ENCODE measurements at regions not wholly inside any gene's neighbourhood (a gene's known extent, or its start where the extent isn't known, plus 50 kb on each side); places are given as distances from the start of the nearest gene placed in this dataset.

DNA sequence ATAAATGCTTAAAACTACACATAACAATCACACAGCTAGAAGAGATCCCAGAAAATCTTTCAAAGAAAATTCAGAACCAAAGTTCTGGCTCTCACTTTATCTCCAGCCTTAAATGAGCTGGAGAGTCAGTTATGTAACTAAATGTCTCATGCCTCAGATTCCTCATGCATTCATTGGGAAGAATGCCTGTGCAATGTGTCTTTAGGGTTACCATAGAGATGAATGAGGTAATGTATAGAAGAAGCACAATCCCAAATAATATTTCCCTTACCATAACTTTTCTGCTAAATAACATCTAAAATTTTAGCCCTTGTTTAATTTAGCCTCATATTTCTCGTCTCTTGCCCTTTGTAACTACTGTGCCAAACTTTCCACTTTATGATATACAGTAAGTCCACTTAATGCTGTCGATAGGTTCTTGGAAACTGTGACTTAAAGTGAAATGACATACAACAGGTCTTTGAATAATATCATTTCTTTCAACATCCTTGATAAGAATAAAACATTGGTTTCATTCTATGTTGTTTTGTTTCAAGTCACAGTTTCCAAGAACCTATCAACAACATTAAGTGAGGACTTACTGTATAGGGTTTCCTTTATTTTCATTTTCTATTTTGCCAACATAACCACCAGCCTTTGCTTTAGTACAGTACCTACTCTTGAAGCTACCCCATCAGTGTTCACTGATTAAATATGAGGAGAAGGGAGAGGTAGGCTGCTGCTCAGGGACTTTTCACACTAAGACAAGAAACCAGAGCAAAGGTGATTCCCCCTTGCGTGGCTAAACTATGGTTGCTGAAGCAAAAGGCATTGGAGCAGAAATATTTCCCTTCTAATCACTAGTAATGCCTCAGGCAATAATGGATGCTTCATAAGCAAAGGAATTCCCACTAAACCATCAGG, 295.7 kb upstream of the PTGER4 start:
- no peaks in the 10 kb centered on the region for H3K36me3 ChIP-seq (ENCODE audit: control insufficient read depth, insufficient read depth, low read length)
- DNase-seq (ENCODE audit: extremely low read depth, insufficient read length): no peak
- TF ChIP-seq, protein P1, sequence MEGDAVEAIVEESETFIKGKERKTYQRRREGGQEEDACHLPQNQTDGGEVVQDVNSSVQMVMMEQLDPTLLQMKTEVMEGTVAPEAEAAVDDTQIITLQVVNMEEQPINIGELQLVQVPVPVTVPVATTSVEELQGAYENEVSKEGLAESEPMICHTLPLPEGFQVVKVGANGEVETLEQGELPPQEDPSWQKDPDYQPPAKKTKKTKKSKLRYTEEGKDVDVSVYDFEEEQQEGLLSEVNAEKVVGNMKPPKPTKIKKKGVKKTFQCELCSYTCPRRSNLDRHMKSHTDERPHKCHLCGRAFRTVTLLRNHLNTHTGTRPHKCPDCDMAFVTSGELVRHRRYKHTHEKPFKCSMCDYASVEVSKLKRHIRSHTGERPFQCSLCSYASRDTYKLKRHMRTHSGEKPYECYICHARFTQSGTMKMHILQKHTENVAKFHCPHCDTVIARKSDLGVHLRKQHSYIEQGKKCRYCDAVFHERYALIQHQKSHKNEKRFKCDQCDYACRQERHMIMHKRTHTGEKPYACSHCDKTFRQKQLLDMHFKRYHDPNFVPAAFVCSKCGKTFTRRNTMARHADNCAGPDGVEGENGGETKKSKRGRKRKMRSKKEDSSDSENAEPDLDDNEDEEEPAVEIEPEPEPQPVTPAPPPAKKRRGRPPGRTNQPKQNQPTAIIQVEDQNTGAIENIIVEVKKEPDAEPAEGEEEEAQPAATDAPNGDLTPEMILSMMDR (IDR thresholded peaks at IDR 0.05; ENCODE audit: insufficient read depth, low read length, poor library complexity, severe bottlenecking): no peak
- H3K4me3 ChIP-seq (replicated peaks; ENCODE audit: low read depth, low read length): no peak overlapping the region
- H3K27me3 ChIP-seq (replicated peaks; ENCODE audit: control insufficient read depth, insufficient read depth, low read length): no peaks in the 10 kb centered on the region

DNA sequence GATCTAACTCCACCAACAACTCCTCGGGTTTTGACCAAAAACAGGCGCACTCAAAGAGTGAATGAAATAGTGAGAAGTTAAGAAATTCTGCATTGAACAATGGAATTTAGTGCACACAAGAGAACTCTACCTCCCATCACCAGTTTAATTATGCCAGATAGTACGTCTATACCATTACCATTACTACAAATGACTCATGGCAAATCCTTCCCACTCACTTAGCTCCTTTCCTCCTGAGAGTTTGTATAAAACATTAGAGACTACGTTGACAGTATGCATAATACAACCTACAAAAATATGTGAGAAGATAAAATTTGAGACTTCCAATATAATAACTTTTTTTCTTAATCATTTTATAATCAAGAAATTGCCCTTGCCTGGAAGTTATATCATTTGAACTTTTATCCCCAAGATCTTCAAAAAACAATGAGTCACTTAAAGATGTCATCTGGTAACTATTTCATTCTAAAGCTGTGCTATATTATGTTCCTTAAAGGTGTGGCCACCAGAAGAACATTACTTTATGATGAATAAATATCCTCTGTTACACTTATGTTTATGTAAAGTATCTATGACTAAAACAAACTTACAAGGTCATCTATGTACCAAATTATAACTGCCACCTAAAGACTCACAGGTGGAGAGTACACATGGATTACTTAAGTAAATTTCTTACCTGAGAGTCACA, 297.9 kb upstream of the PTGER4 start:
- TF ChIP-seq, protein P1 (IDR thresholded peaks at IDR 0.05; ENCODE audit: insufficient read depth, low read length, poor library complexity, severe bottlenecking): no peak
- Histone ChIP-seq H3K36me3 (ENCODE audit: control insufficient read depth, insufficient read depth, low read length) (no peaks in the 10 kb centered on the region), H3K4me3 (replicated peaks; ENCODE audit: low read depth, low read length) (no peak overlapping the region), H3K27me3 (replicated peaks; ENCODE audit: control insufficient read depth, insufficient read depth, low read length) (no peaks in the 10 kb centered on the region)
- DNase-seq (ENCODE audit: extremely low read depth, insufficient read length): no peak

DNA sequence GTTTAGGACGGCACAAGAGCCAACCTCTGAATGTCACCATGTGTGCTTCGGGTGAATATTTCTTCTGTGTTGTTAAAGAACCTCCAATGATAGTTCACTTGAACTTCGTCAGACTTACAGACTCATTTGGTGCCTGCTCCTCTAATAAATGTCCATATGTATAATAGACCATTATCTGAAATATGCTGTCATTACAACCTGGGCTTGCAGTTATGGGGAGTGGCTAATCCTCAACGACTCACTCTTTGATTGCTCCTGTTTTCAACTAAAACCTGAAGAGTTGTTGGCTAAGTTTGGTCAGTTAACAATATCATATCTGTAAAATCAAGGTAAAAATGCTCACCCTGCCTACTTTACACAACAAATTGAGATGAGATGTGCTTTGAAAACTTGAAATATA, 298.7 kb upstream of the PTGER4 start:
- no peaks in the 10 kb centered on the region for H3K36me3 ChIP-seq (ENCODE audit: control insufficient read depth, insufficient read depth, low read length)
- no peak overlapping the region for H3K4me3 ChIP-seq (replicated peaks; ENCODE audit: low read depth, low read length)
- TF ChIP-seq, protein P1 (IDR thresholded peaks at IDR 0.05; ENCODE audit: insufficient read depth, low read length, poor library complexity, severe bottlenecking): no peak
- H3K27me3 ChIP-seq (replicated peaks; ENCODE audit: control insufficient read depth, insufficient read depth, low read length): no peaks in the 10 kb centered on the region
- no peak for DNase-seq (ENCODE audit: extremely low read depth, insufficient read length)

DNA sequence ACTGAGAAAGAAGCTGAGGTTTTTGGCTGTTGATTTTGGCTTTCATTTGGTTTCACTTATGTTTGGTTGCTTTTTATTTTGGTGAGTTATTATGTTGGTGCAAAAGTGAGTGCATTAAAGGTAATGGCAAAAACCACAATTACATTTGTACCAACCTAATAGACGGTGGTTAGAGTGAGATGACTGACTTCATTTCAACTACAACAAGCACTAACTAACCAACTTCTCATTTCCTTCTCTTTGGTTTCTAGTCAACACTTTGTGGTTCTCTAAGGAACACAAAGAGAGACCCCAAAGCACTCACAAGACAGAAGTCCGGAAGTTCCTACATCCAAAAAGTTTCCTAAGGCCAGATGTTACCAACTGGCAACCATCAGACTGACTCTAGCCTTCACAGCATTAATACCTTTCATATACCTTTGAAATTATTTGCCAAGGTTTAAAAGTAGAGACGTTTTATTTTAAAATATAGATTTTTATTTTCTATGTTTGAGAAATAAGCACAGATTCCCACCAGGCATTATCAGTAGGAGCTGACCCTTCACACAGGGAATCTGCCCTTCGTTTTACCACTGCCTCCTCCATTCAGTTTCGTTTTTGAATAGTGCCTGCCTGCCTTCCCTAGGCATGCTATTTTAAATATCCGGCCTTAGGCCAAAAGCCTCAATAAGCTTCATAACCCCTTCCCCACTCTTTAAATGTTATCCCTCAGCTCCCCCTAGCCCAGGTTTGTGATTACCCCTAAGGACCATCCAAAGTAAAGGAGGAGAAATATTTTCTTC, 301.1 kb upstream of the PTGER4 start:
- peak; percentile 46 for DNase-seq (ENCODE audit: extremely low read depth, insufficient read length)
- TF ChIP-seq, protein P1 (IDR thresholded peaks at IDR 0.05; ENCODE audit: insufficient read depth, low read length, poor library complexity, severe bottlenecking): no peak

DNA sequence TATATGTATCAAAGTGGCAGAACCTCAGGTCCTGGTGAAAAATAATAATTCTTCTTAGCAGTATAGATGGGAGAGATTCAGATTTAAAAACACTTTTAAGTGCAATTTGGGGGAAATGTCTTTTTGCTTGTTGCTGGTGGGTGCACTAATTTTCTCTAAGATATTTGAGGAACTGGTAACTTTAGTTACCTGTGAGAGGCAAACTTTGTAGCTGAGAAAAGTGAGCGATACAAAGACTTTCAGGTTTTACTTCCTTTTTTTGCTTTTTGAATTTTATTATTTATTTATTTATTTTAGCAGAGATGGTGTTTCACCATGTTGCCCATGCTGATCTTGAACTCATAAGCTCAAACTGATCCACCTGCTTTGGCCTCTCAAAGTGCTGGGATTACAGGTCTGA, 303.1 kb upstream of the PTGER4 start:
- DNase-seq (ENCODE audit: extremely low read depth, insufficient read length): peak; percentile 34

More for the DNA sequence above, 301.1 kb upstream of the PTGER4 start:
- no peaks in the 10 kb centered on the region for H3K36me3 ChIP-seq (ENCODE audit: control insufficient read depth, insufficient read depth, low read length)
- H3K27me3 ChIP-seq (replicated peaks; ENCODE audit: control insufficient read depth, insufficient read depth, low read length): no peaks in the 10 kb centered on the region
- no peak overlapping the region for H3K4me3 ChIP-seq (replicated peaks; ENCODE audit: low read depth, low read length)

More for the DNA sequence above, 303.1 kb upstream of the PTGER4 start:
- TF ChIP-seq, protein P1 (IDR thresholded peaks at IDR 0.05; ENCODE audit: insufficient read depth, low read length, poor library complexity, severe bottlenecking): no peak
- Histone ChIP-seq H3K4me3 (replicated peaks; ENCODE audit: low read depth, low read length) (no peak overlapping the region), H3K27me3 (replicated peaks; ENCODE audit: control insufficient read depth, insufficient read depth, low read length) (no peaks in the 10 kb centered on the region), H3K36me3 (ENCODE audit: control insufficient read depth, insufficient read depth, low read length) (no peaks in the 10 kb centered on the region)
